A549 (cell line): ENCODE measurements at regions not wholly inside any gene's neighbourhood (a gene's known extent, or its start where the extent isn't known, plus 50 kb on each side); places are given as distances from the start of the nearest gene placed in this dataset.

Experiments used
- ATAC-seq, 2 experiments: fragments of 200-7000 bp in 1 of 2; fragments of >200 bp in 1 of 2; cut with Nextera tagmentation in 1 of 2; cut with Tn5 transposase in 1 of 2; 3 replicates each; pipeline versions ENCODE4 v1.8.0 to v1.9.1; 2018 to 2020; ENCODE audit warnings: mild to moderate bottlenecking in 1 of 2, moderate library complexity in 1 of 2
- CTCF ChIA-PET: fragments of 300-600 bp; sonication (Branson Sonifier 250); formaldehyde crosslinking; extraction: SDS; loops from one replicate; lab custom pipeline; 2021; ENCODE audit warnings: antibody characterized with exemption, inconsistent platforms; lab: Yijun Ruan, JAX
- POLR2A ChIA-PET: fragments of 350-600 bp; formaldehyde crosslinking; extraction: SDS; loops from one replicate; lab custom pipeline; 2021; ENCODE audit warnings: antibody characterized with exemption, inconsistent platforms; lab: Yijun Ruan, JAX
- DNase-seq, 2 experiments: peaks; one replicate each; pipeline versions ENCODE4 v3.0.0 to v3.0.0-alpha.2; 2011 to 2016; ENCODE audit warnings: low read depth in 1 of 2, low spot score in 1 of 2
- FAIRE-seq: peaks from 2 replicates; lab custom pipeline; 2011; peaks lifted over from hg19 to GRCh38; lab: Jason Lieb, UNC
- H3K27ac ChIP-seq, 2 experiments: fragments of >200 bp; sonication (Bioruptor Twin); formaldehyde crosslinking; 3 replicates each; pipeline ENCODE4 v1.5.1; 2016 to 2017
- H3K4me1 ChIP-seq: fragments of >200 bp; sonication (Bioruptor Twin); formaldehyde crosslinking; 3 replicates; pipeline ENCODE4 v1.6.1; 2016
- H3K4me2 ChIP-seq: fragments of >200 bp; sonication (Bioruptor Twin); formaldehyde crosslinking; 3 replicates; pipeline ENCODE4 v1.6.1; 2016
- H3K4me3 ChIP-seq: fragments of >200 bp; sonication (Bioruptor Twin); formaldehyde crosslinking; 3 replicates; pipeline ENCODE4 v1.5.1; 2016
- H3K9me3 ChIP-seq: fragments of >200 bp; sonication (Bioruptor Twin); formaldehyde crosslinking; 3 replicates; pipeline ENCODE4 v1.6.1; 2016
- CBX8 ChIP-seq: fragments of 200-600 bp; sonication (generic); IDR thresholded peaks from 2 replicates; pipeline ENCODE4 v1.6.1; 2016
- CHD2 ChIP-seq: fragments of 150-350 bp; IDR thresholded peaks from 2 replicates; pipeline ENCODE4 v1.6.1; 2014; ENCODE audit warnings: low read length; ENCODE audit not compliant: partially characterized antibody
- CHD4 ChIP-seq: fragments of 200-600 bp; sonication (generic); IDR thresholded peaks from 2 replicates; pipeline ENCODE4 v1.6.1; 2016; ENCODE audit warnings: antibody characterized with exemption, mild to moderate bottlenecking, borderline replicate concordance
- EP300 ChIP-seq, 2 experiments: fragments of >200 bp; sonication (Bioruptor Twin); formaldehyde crosslinking; IDR thresholded peaks; 2 replicates in 1 of 2; 3 replicates in 1 of 2; pipeline ENCODE4 v1.6.1; 2016 to 2017
- ESRRA ChIP-seq: fragments of 150-350 bp; IDR thresholded peaks from 2 replicates; pipeline ENCODE4 v1.6.1; 2014; ENCODE audit warnings: mild to moderate bottlenecking, low read length, borderline replicate concordance
- FOSB ChIP-seq: fragments of 250-450 bp; sonication (Bioruptor Pico); IDR thresholded peaks from 2 replicates; pipeline ENCODE4 v1.5.0; 2020; ENCODE audit warnings: mild to moderate bottlenecking, moderate library complexity
- HDAC2 ChIP-seq: fragments of 200-600 bp; sonication (generic); IDR thresholded peaks from 2 replicates; pipeline ENCODE4 v1.6.1; 2016
- HOXA7 ChIP-seq: fragments of 250-450 bp; sonication (Bioruptor Pico); IDR thresholded peaks from 2 replicates; pipeline ENCODE4 v1.5.0; 2020; ENCODE audit warnings: mild to moderate bottlenecking, moderate library complexity
- HOXB5 ChIP-seq: fragments of 250-450 bp; sonication (Bioruptor Pico); IDR thresholded peaks from 2 replicates; pipeline ENCODE4 v1.5.0; 2020; ENCODE audit warnings: mild to moderate bottlenecking, moderate library complexity
- JUN ChIP-seq, 2 experiments: fragments of >200 bp; sonication (Bioruptor Twin); formaldehyde crosslinking; IDR thresholded peaks; 2 replicates in 1 of 2; 3 replicates in 1 of 2; pipeline ENCODE4 v1.6.1; 2016 to 2017
- KDM5A ChIP-seq: fragments of 200-600 bp; sonication (generic); IDR thresholded peaks from 2 replicates; pipeline ENCODE4 v1.6.1; 2016; ENCODE audit warnings: antibody characterized with exemption, mild to moderate bottlenecking
- NFE2L2 ChIP-seq: fragments of 150-350 bp; conservative IDR thresholded peaks from 2 replicates; pipeline ENCODE4 v1.6.1; 2014; ENCODE audit warnings: low read length
- NPAS2 ChIP-seq: fragments of 250-450 bp; sonication (Bioruptor Pico); IDR thresholded peaks from 2 replicates; pipeline ENCODE4 v1.8.0; 2022; ENCODE audit warnings: mild to moderate bottlenecking, moderate library complexity, borderline replicate concordance
- RAD21 ChIP-seq, 2 experiments: fragments of >200 bp in 1 of 2; sonication (Bioruptor Twin) in 1 of 2; formaldehyde crosslinking in 1 of 2; IDR thresholded peaks in 1 of 2; conservative IDR thresholded peaks in 1 of 2; 2 replicates in 1 of 2; 3 replicates in 1 of 2; pipeline ENCODE4 v1.6.1; 2012 to 2018; ENCODE audit warnings: inconsistent platforms in 1 of 2
- RARB ChIP-seq: fragments of 250-450 bp; sonication (Bioruptor Pico); IDR thresholded peaks from 2 replicates; pipeline ENCODE4 v1.8.0; 2021; ENCODE audit warnings: mild to moderate bottlenecking, moderate library complexity
- RNF2 ChIP-seq: fragments of 200-600 bp; sonication (generic); IDR thresholded peaks from 2 replicates; pipeline ENCODE4 v1.6.1; 2016; ENCODE audit warnings: low read depth, mild to moderate bottlenecking, antibody characterized with exemption, moderate library complexity, borderline replicate concordance
- ZC3H11A ChIP-seq: fragments of 450-650 bp; IDR thresholded peaks from 2 replicates; pipeline ENCODE4 v1.6.1; 2014; ENCODE audit warnings: antibody characterized with exemption, mild to moderate bottlenecking
- ZSCAN20 ChIP-seq: fragments of 250-450 bp; sonication (Bioruptor Pico); IDR thresholded peaks from 2 replicates; pipeline ENCODE4 v1.8.0; 2022; ENCODE audit warnings: mild to moderate bottlenecking, moderate library complexity
- WGBS: methylation state at CpG from one replicate; pipeline ENCODE4 v1.1.6; 2017; ENCODE audit errors: missing lambda C conversion rate; 5-methylcytosine and 5-hydroxymethylcytosine counted together
- TF ChIP-seq, protein P1 (sequence below): fragments of 200-600 bp; sonication (generic); IDR thresholded peaks from 2 replicates; pipeline ENCODE4 v1.6.1; 2016; ENCODE audit warnings: antibody characterized with exemption, mild to moderate bottlenecking, moderate library complexity
- TF ChIP-seq, protein P2 (sequence below): fragments of 250-450 bp; sonication (Bioruptor Pico); IDR thresholded peaks from 2 replicates; pipeline ENCODE4 v1.5.0; 2020; ENCODE audit warnings: low read depth, mild to moderate bottlenecking, moderate library complexity
- TF ChIP-seq, protein P3 (sequence below): fragments of 250-450 bp; sonication (Bioruptor Pico); IDR thresholded peaks from 2 replicates; pipeline ENCODE4 v1.5.0; 2021; ENCODE audit warnings: mild to moderate bottlenecking, moderate library complexity, borderline replicate concordance

DNA sequence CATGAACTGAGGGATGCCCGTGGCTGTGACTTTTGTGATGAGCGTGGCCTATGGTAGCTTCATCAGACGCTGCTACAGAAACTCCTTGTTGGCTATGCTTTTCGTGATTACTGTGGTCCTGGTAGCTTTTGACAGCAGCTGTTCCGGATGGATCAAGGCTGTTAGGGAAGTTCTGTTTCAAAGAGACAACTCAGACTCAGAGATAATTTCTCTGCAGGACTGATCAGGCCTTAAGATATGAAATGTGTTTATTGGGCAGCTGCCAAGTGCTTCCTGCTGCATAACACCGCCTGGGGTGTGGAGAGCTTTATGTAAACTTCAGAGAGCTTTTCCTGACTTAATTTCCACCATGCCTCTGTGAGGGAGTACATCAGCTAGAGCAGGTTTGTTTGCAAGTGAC is 243.8 kb downstream of the TSN start:
- Histone ChIP-seq H3K4me1 (no peaks in the 10 kb centered on the region), H3K4me2 (no peak overlapping the region), H3K4me3 (no peak overlapping the region), H3K27ac (no peak overlapping the region), H3K9me3 (no peaks in the 10 kb centered on the region)
- TF ChIP-seq HDAC2, result no peak
- POLR2A ChIA-PET, result no interaction called here
- ATAC-seq (no peak), FAIRE-seq (no peak), DNase-seq (no peak)
- WGBS, result 9% methylated on average over 6 of the region's 6 CpGs
- CTCF ChIA-PET, result no interaction called here

DNA sequence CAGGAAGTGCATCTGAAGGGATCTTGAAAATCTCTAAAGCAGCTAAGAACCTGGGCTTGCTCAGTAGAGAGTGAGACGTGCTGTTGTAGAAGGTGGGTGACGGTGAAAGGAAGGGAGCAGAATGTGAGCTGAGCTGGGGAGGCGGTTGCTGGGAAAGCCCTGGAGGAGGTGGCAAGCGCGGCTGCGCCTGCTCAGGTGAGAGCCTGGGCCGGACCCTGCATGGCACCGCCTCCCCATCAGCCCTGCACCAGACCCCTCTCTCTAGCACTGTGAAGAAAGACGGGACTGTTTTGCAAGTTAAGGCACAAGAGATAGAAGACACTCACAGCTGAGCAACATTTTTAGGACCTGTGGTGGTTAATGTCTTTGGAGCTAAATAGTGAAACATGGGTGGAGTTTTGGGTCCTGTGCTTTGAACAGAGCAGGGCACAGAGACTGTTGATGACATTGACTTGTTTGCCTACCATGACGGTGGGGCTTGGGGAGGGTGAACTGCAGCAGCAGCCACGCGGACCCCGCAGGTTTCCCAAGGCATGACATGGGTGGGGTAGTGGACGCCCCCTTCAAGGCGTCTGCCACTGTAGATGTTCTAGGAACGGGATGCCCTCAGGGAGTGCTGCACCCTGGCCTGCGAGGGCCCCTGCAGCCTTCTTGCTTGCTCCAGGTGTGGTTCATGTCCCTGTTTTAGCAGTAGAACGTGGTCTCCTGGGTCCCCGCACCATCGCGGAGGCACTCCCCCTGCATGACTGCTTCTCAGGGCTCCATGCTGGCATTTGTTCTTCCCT is 245.3 kb downstream of the TSN start:
- ChIA-PET POLR2A (no interaction called here), CTCF (no interaction called here)
- Histone ChIP-seq H3K9me3 (no peaks in the 10 kb centered on the region), H3K4me3 (no peak overlapping the region), H3K4me2 (no peak overlapping the region), H3K4me1 (no peaks in the 10 kb centered on the region), H3K27ac (no peak overlapping the region)
- FAIRE-seq (no peak), DNase-seq (no peak), ATAC-seq (no peak)
- 45% methylated on average over 17 of the region's 21 CpGs for WGBS
- TF ChIP-seq FOSB (CRISPR knock-in tag), result no peak
- no peak for TF ChIP-seq RNF2
- no peak for TF ChIP-seq RAD21 (conservative IDR thresholded peaks at IDR 0.05 in 1 of 2, IDR thresholded peaks at IDR 0.05 in 1 of 2)
- TF ChIP-seq CHD2, result no peak
- TF ChIP-seq JUN (IDR thresholded peaks at IDR 0.05), result no peak
- TF ChIP-seq HOXA7, result no peak
- TF ChIP-seq, protein P1, sequence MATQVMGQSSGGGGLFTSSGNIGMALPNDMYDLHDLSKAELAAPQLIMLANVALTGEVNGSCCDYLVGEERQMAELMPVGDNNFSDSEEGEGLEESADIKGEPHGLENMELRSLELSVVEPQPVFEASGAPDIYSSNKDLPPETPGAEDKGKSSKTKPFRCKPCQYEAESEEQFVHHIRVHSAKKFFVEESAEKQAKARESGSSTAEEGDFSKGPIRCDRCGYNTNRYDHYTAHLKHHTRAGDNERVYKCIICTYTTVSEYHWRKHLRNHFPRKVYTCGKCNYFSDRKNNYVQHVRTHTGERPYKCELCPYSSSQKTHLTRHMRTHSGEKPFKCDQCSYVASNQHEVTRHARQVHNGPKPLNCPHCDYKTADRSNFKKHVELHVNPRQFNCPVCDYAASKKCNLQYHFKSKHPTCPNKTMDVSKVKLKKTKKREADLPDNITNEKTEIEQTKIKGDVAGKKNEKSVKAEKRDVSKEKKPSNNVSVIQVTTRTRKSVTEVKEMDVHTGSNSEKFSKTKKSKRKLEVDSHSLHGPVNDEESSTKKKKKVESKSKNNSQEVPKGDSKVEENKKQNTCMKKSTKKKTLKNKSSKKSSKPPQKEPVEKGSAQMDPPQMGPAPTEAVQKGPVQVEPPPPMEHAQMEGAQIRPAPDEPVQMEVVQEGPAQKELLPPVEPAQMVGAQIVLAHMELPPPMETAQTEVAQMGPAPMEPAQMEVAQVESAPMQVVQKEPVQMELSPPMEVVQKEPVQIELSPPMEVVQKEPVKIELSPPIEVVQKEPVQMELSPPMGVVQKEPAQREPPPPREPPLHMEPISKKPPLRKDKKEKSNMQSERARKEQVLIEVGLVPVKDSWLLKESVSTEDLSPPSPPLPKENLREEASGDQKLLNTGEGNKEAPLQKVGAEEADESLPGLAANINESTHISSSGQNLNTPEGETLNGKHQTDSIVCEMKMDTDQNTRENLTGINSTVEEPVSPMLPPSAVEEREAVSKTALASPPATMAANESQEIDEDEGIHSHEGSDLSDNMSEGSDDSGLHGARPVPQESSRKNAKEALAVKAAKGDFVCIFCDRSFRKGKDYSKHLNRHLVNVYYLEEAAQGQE, result no peak
- TF ChIP-seq HOXB5 (CRISPR knock-in tag), result no peak
- TF ChIP-seq CBX8, result no peak
- no peak for TF ChIP-seq HDAC2
- no peak for TF ChIP-seq KDM5A
- no peak for TF ChIP-seq ZSCAN20 (CRISPR knock-in tag)

DNA sequence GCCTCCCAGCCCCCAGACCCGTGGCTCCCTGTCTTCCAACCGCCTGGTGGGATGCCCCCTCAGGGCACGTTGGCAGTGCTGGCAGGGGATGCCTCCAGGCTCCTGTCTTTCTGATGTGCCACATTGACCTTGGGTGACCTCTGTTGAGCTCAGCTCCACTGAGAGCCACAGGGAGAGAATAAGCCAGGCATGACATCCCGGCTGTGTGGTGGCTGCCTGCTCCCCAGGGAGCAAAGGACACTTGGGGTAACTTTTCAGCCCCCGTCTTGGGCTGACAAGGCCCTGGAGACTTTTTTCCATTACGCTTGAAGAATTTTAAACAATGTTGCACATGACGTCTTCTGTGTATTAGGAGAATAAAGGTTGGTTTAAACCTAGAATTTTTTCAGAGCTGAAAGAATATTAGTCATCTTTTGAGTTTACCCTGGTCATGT is 246.0 kb downstream of the TSN start:
- POLR2A ChIA-PET, result no interaction called here
- no peak for FAIRE-seq
- no peak for DNase-seq

More for the DNA sequence above, 246.0 kb downstream of the TSN start:
- TF ChIP-seq ESRRA, result no peak
- TF ChIP-seq NPAS2 (CRISPR knock-in tag), result no peak
- no peak for TF ChIP-seq EP300 (IDR thresholded peaks at IDR 0.05)
- TF ChIP-seq, protein P2, sequence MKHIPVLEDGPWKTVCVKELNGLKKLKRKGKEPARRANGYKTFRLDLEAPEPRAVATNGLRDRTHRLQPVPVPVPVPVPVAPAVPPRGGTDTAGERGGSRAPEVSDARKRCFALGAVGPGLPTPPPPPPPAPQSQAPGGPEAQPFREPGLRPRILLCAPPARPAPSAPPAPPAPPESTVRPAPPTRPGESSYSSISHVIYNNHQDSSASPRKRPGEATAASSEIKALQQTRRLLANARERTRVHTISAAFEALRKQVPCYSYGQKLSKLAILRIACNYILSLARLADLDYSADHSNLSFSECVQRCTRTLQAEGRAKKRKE (CRISPR knock-in tag), result no peak
- TF ChIP-seq FOSB (CRISPR knock-in tag), result no peak
- no peak for TF ChIP-seq NFE2L2
- TF ChIP-seq CBX8, result no peak
- TF ChIP-seq, protein P3, sequence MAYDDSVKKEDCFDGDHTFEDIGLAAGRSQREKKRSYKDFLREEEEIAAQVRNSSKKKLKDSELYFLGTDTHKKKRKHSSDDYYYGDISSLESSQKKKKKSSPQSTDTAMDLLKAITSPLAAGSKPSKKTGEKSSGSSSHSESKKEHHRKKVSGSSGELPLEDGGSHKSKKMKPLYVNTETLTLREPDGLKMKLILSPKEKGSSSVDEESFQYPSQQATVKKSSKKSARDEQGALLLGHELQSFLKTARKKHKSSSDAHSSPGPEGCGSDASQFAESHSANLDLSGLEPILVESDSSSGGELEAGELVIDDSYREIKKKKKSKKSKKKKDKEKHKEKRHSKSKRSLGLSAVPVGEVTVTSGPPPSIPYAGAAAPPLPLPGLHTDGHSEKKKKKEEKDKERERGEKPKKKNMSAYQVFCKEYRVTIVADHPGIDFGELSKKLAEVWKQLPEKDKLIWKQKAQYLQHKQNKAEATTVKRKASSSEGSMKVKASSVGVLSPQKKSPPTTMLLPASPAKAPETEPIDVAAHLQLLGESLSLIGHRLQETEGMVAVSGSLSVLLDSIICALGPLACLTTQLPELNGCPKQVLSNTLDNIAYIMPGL (CRISPR knock-in tag), result no peak
- TF ChIP-seq CHD4, result no peak
- TF ChIP-seq ZC3H11A, result no peak
- TF ChIP-seq RARB (CRISPR knock-in tag), result no peak
- no peak overlapping the region for H3K27ac ChIP-seq
- H3K4me2 ChIP-seq, result no peak overlapping the region
- ATAC-seq, result no peak
- no peak overlapping the region for H3K4me3 ChIP-seq
- WGBS, result 16% methylated on average over 7 of the region's 7 CpGs
- CTCF ChIA-PET, result no interaction called here
- no peaks in the 10 kb centered on the region for H3K9me3 ChIP-seq
- no peaks in the 10 kb centered on the region for H3K4me1 ChIP-seq
